NB4 (cell line): ENCODE measurements at regions not wholly inside any gene's neighbourhood (a gene's known extent, or its start where the extent isn't known, plus 50 kb on each side); places are given as distances from the start of the nearest gene placed in this dataset.

ENCODE experiments used
- MYC ChIP-seq: IDR thresholded peaks from 2 replicates; pipeline ENCODE4 v1.6.1; 2011; ENCODE audit warnings: low read depth, low read length
- POLR2A ChIP-seq: IDR thresholded peaks from 2 replicates; pipeline ENCODE4 v1.6.1; 2011; ENCODE audit warnings: mild to moderate bottlenecking; ENCODE audit not compliant: insufficient read length; ENCODE audit errors: extremely low read depth
- TF ChIP-seq, protein P1 (sequence below): IDR thresholded peaks from 2 replicates; pipeline ENCODE4 v1.6.1; 2011; ENCODE audit warnings: low read depth, low read length
- TF ChIP-seq, protein P2 (sequence below): IDR thresholded peaks from one replicate; pipeline ENCODE4 v1.5.1; 2012; ENCODE audit warnings: low read depth, low read length

DNA sequence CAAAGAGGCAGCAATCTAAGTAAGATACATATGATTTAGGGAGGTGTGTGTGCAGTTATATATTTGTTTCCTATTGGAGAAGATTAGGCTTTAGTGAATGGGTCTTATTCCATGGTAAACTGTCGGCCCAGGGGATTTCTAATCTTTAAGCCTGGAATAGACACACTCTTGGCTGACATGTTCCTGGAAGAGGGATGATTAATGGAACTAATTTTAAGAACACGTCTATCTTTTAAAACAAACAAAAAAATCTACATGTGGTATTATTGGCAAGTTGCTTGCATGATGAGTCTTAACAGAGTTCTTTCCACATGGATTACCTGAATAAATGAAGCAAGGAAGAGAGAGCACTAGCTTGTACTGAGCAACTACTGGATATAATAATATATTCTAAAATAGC is 114.2 kb upstream of the NT5C1B start:
- TF ChIP-seq, protein P1, sequence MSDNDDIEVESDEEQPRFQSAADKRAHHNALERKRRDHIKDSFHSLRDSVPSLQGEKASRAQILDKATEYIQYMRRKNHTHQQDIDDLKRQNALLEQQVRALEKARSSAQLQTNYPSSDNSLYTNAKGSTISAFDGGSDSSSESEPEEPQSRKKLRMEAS, result no peak
- TF ChIP-seq, protein P2, sequence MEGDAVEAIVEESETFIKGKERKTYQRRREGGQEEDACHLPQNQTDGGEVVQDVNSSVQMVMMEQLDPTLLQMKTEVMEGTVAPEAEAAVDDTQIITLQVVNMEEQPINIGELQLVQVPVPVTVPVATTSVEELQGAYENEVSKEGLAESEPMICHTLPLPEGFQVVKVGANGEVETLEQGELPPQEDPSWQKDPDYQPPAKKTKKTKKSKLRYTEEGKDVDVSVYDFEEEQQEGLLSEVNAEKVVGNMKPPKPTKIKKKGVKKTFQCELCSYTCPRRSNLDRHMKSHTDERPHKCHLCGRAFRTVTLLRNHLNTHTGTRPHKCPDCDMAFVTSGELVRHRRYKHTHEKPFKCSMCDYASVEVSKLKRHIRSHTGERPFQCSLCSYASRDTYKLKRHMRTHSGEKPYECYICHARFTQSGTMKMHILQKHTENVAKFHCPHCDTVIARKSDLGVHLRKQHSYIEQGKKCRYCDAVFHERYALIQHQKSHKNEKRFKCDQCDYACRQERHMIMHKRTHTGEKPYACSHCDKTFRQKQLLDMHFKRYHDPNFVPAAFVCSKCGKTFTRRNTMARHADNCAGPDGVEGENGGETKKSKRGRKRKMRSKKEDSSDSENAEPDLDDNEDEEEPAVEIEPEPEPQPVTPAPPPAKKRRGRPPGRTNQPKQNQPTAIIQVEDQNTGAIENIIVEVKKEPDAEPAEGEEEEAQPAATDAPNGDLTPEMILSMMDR, result no peak
- TF ChIP-seq POLR2A, result no peak
- TF ChIP-seq MYC, result no peak
